Aorta (tissue), 5 donors: ENCODE measurements at regions not wholly inside any gene's neighbourhood (a gene's known extent, or its start where the extent isn't known, plus 50 kb on each side); places are given as distances from the start of the nearest gene placed in this dataset.

Experiments
- ATAC-seq: fragments of 200-7000 bp; cut with Tn5 transposase; one replicate; pipeline ENCODE4 v1.9.1; 2022; ENCODE audit warnings: moderate library complexity; ENCODE audit not compliant: low FRiP score
- DNase-seq, 2 donors: peaks; one replicate each; pipeline ENCODE4 v3.0.0-alpha.2; 2020
- H3K27ac ChIP-seq, 2 donors: one replicate each; pipeline ENCODE4 v1.5.1; 2013; ENCODE audit warnings: low read length in 2 of 2, mild to moderate bottlenecking in 2 of 2, moderate library complexity in 2 of 2, control low read depth in 1 of 2, inconsistent platforms in 1 of 2, low read depth in 1 of 2
- H3K27me3 ChIP-seq, 2 donors: one replicate each; pipeline ENCODE4 v1.6.1; 2013; ENCODE audit warnings: control low read depth in 1 of 2, low read length in 1 of 2, mild to moderate bottlenecking in 1 of 2, moderate library complexity in 1 of 2; ENCODE audit not compliant: insufficient read depth in 2 of 2, control insufficient read depth in 1 of 2
- H3K36me3 ChIP-seq, 2 donors: one replicate each; pipeline ENCODE4 v1.6.1; 2013; ENCODE audit warnings: control low read depth in 1 of 2, low read length in 1 of 2, mild to moderate bottlenecking in 1 of 2; ENCODE audit not compliant: insufficient read depth in 2 of 2, control insufficient read depth in 1 of 2
- H3K4me1 ChIP-seq, 2 donors: one replicate each; pipeline ENCODE4 v1.6.1; 2013; ENCODE audit warnings: low read length in 2 of 2, control low read depth in 1 of 2, mild to moderate bottlenecking in 1 of 2, moderate library complexity in 1 of 2; ENCODE audit not compliant: insufficient read depth in 2 of 2, control insufficient read depth in 1 of 2
- H3K4me3 ChIP-seq, 2 donors: one replicate each; pipeline ENCODE4 v1.5.1; 2013; ENCODE audit warnings: low read length in 2 of 2, control low read depth in 1 of 2, mild to moderate bottlenecking in 1 of 2
- H3K9me3 ChIP-seq: one replicate; pipeline ENCODE4 v1.6.1; 2013; ENCODE audit warnings: mild to moderate bottlenecking, low read length; ENCODE audit not compliant: control insufficient read depth
- WGBS, 2 donors: extraction: QIAGEN DNeasy Blood & Tissue Kit; methylation state at CpG; one replicate each; pipeline ENCODE4 v1.1.7; 2013; 5-methylcytosine and 5-hydroxymethylcytosine counted together
- intact Hi-C, 2 donors: fragments of 100-400 bp; cut with DNase I; formaldehyde crosslinking; loops; one replicate each; pipeline versions ENCODE4 v1.14.2 to v1.15.0; 2022
- donor health status: healthy with polysubstance abuse.
- donor health status: Bipolar disorder and iron deficiency.
- donor health status: DM: no; HTN: no; CAD: no.
- donor health status: DM: no; HTN: no; CAD: no.
- donor health status: DM: yes; HTN: yes; CAD: no.

DNA sequence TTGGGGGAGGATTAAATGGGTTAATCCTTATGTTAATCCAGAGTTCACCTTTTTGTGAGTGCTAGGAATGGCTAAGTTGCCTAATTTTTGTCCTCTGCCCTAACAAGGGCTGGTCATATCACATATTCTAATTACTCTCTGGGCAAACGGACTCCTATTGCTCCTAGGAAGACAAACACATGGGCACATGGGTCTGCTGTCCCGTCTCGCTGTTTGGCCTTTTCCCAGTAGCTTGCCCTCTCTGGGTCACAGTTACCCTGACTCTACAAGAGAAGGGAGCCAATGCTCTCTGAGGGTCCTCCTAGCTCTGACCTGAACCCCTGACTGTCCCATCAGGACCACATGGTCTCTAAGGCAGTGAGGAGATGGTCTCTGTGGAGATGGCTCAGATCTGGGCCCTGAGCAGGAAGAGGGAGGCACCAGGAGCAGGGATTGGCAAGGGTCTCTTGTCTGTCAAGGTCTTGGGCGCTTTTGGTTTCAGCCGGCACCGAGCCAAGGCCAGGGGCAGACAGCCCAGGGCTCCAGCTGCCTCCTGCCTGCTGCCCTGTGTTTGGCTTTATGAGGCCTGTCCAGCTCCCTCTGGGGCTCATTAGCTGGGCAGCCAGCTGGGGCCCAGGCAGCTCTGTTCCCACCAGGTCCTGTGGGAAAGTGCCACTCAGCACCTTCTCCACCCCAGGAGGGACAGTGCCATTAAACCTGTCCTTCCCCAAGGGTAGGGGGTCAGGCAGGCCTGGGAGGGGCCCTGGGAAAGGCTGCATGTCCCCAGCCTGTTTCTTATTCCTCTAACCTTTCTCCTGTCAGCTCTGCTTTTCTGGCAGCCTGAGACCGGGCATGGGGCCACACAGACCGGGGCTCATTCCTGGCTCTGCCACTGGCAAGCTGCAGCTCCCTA, 559.9 kb downstream of the MN1 start:
- peak; percentile 67 for ATAC-seq
- Histone ChIP-seq H3K27ac (peak overlapping the region in 1 of 2 donors; percentile 66), H3K27me3 (no peaks in the 10 kb centered on the region), H3K4me1 (peaks cover 0 to 2% of the 10 kb centered on the region in 2 donors), H3K4me3 (no peak overlapping the region), H3K36me3 (no peaks in the 10 kb centered on the region), H3K9me3 (no peaks in the 10 kb centered on the region)
- intact Hi-C loops = loop anchor here (10.0 kb wide), 3 partner anchors 93 to 347 kb away; no protein-coding TSS in a partner anchor
- DNase-seq = peak; percentile 85 to 86
- 15 to 26% methylated on average over 8 of the region's 8 CpGs for WGBS, 2 donors

DNA sequence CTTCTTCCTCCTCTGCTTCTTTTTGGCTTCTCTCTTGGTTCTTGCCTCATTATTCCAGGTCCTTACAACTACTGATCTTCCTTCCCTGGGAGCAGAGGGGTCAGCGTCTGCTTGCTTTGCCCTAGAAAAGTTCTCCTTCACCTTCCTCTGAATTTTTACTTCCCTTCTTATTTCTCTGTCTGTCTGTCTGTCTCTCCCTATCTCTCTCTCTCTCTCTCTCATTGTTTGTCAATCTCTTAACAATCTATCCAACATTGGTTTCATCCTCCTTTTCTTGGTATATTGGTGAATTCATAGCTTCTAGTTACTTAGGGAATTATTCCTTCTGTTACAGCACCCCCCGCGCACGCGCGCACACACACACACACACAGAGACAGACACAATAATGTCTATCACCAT, 559.1 kb downstream of the MN1 start:
- H3K27ac ChIP-seq = no peak overlapping the region
- H3K9me3 ChIP-seq = no peaks in the 10 kb centered on the region
- H3K4me3 ChIP-seq = no peak overlapping the region
- ATAC-seq (no peak), DNase-seq (no peak)
- WGBS, 2 donors = 56 to 95% methylated on average over 6 of the region's 6 CpGs
- intact Hi-C loops = loop anchor here (10.0 kb wide), 3 partner anchors 92 to 348 kb away; no protein-coding TSS in a partner anchor
- H3K27me3 ChIP-seq = no peaks in the 10 kb centered on the region
- peaks cover 0 to 2% of the 10 kb centered on the region in 2 donors for H3K4me1 ChIP-seq
- no peaks in the 10 kb centered on the region for H3K36me3 ChIP-seq

DNA sequence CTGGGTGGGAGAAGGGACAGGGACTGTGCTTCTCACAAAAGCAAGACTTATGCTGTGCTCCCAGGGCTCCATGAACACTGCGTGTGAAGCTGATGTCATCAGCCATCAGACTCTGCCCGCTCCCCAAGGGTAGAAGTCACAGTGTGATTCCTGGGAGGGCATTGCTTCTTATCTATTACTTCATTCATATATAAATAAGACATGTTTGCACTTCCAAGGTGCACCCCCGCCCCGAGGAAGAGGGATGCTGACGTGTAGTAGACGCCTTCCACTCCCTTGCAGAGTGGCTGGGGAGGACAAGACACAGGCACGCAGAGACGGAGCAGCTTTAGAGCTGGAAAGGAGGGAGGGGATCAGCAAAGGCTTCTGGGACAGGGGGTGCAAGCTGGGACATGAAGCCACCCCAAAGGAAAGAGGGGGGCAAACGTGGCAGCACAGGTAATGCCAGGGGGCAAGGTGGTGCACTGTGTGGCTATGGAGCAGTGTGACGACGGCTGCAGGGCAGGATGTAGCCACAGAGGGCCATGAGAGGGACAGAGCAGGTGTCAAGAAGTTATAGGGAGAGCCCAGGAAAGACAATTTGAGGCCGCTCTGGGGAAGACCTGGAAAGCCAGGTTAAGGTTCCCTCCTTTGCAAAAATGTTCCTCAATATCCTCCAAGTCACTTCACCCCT, 558.5 kb downstream of the MN1 start:
- Histone ChIP-seq H3K27ac (no peak overlapping the region), H3K36me3 (no peaks in the 10 kb centered on the region), H3K4me1 (peaks cover 0 to 2% of the 10 kb centered on the region in 2 donors), H3K27me3 (no peaks in the 10 kb centered on the region), H3K4me3 (no peak overlapping the region), H3K9me3 (no peaks in the 10 kb centered on the region)
- 90 to 93% methylated on average over 12 of the region's 12 CpGs for WGBS, 2 donors
- DNase-seq = no peak
- no peak for ATAC-seq
- intact Hi-C loops = loop anchor here (10.0 kb wide), 3 partner anchors 92 to 348 kb away; no protein-coding TSS in a partner anchor

DNA sequence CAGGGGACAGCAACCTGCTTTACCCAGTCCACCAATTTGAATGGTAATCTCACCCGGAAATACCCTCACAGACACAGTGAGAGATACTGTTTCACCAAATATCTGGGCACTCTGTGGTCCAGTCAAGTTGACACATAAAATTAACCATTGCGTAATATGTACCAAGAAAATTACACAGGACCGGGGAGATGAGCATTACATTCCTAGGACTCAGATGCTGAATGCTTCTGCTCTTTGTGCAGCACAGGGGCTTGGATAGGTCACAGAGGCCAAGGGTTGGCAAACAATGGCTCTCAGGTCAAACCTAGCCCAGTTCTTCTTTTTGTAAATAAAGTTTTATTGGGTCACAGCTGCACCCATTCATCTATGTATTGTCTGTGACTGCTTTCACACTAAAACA, 557.2 kb downstream of the MN1 start:
- no peak for DNase-seq
- H3K36me3 ChIP-seq = no peaks in the 10 kb centered on the region
- 97 to 99% methylated on average over 3 of the region's 3 CpGs for WGBS, 2 donors
- intact Hi-C loops = loop anchor here (10.0 kb wide), 3 partner anchors 90 to 350 kb away; no protein-coding TSS in a partner anchor
- no peak for ATAC-seq
- peaks cover 0 to 2% of the 10 kb centered on the region in 2 donors for H3K4me1 ChIP-seq
- H3K27me3 ChIP-seq = no peaks in the 10 kb centered on the region
- no peak overlapping the region for H3K4me3 ChIP-seq
- no peaks in the 10 kb centered on the region for H3K9me3 ChIP-seq
- H3K27ac ChIP-seq = no peak overlapping the region

DNA sequence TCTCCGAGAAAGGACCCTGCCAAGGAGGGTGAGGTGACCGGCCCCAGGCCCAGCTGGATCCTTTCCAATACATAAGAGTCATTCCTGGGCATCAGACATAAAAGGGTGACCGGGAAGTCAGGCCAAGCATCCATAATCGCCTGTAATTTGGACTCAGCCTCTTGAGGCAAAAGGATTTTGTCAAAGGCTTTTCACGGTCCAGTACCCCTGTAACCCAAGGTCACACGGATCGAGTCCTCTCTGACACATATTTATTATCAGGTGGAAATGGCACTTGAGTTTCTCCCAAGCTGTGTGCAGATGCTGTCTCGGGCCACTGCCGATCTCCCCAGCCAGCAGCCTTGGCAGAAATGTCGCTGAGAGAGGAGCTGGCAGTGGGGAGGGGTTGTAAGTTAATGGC, 556.5 kb downstream of the MN1 start:
- H3K9me3 ChIP-seq = no peaks in the 10 kb centered on the region
- H3K4me1 ChIP-seq = peaks cover 0 to 2% of the 10 kb centered on the region in 2 donors
- no peaks in the 10 kb centered on the region for H3K36me3 ChIP-seq
- no peaks in the 10 kb centered on the region for H3K27me3 ChIP-seq
- H3K4me3 ChIP-seq = no peak overlapping the region
- DNase-seq (no peak), ATAC-seq (no peak)
- 11 to 13% methylated on average over 10 of the region's 10 CpGs for WGBS, 2 donors
- no peak overlapping the region for H3K27ac ChIP-seq
- intact Hi-C loops = loop anchor here (10.0 kb wide), 3 partner anchors 90 to 350 kb away; no protein-coding TSS in a partner anchor

DNA sequence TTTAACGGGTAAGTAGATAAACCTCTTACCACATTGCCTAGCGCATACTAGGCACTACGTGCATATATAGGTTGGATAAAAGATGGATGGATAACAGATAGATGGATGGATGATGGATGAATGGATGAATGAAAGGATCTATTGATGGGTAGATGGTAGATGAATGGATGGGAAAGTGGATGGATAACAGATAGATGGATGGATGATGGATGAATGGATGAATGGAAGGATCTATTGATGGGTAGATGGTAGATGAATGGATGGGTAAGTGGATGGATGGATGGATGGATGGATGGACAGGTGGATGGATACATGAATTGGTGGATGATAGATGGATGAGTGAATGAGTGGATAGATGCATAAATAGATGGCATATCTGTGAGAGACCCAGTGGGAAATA, 555.0 kb downstream of the MN1 start:
- Histone ChIP-seq H3K27ac (no peak overlapping the region), H3K36me3 (no peaks in the 10 kb centered on the region), H3K4me1 (no peaks in the 10 kb centered on the region), H3K9me3 (no peaks in the 10 kb centered on the region), H3K4me3 (no peak overlapping the region), H3K27me3 (no peaks in the 10 kb centered on the region)
- no peak for DNase-seq
- ATAC-seq = no peak
- intact Hi-C loops = loop anchor here (10.0 kb wide), 3 partner anchors 88 to 352 kb away; no protein-coding TSS in a partner anchor
- 96 to 98% methylated on average over 3 of the region's 3 CpGs for WGBS, 2 donors

DNA sequence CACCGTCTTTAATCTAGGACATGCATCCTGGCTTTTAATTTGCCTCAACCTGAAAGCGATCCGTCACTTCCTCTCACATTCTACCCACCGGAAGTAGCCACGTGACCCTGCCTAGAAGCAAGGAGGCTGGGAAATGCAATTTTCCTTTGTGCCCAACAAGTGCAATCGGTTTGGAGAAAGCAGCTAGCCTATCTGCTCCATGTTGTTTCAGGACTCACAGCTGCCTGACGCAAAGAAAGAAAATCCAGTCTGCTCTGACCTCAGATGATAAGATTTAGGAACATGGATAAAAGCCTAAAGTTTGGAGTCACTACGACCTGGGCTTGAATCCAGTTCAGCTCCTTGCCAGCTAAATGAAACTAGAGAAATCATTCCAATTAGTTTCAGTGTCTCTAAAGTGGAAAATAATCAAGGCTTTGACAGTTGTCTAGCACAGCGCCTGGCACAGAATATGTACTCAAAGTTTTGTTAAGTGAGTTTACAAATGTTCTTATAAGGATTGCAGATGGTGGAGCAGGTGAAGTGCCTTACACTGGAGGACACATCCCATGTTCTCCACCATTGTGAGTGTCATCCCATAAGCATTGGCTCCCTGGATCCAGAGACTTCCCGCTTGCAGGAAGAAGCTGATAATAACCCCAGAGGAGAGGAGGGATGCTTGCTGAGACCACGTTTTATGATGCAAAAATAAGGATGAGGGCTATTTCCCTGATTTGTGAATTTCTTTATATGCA, 553.7 kb downstream of the MN1 start:
- no peaks in the 10 kb centered on the region for H3K27me3 ChIP-seq
- no peaks in the 10 kb centered on the region for H3K9me3 ChIP-seq
- intact Hi-C loops = loop anchor here (10.0 kb wide), 3 partner anchors 87 to 353 kb away; no protein-coding TSS in a partner anchor
- H3K4me3 ChIP-seq = no peak overlapping the region
- H3K4me1 ChIP-seq = no peaks in the 10 kb centered on the region
- H3K36me3 ChIP-seq = no peaks in the 10 kb centered on the region
- DNase-seq = no peak
- peak; percentile 70 for ATAC-seq
- H3K27ac ChIP-seq = peak overlapping the region in 1 of 2 donors; percentile 18
- WGBS, 2 donors = 16 to 23% methylated on average over 11 of the region's 11 CpGs

DNA sequence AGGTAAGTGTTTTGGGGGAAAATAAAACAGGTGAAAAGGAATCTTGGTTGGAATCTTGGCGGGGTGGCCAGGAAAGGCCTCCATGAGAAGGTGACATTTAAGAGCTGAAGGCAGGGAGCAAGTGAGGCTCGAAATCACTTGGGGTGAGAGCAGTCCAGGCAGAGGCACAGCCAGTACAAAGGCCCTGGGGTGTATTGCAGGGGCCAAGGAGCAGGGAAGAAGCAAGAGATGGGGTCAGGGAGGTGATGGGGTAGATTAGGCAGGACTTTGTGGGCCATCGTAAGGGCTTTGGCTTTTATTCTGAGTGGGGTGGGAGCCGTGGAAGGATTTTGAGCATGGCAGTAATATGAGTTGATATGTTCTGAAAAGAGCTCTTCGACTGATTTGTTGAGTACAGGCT, 551.1 kb downstream of the MN1 start:
- Histone ChIP-seq H3K27ac (no peak overlapping the region), H3K36me3 (no peaks in the 10 kb centered on the region), H3K4me3 (no peak overlapping the region), H3K9me3 (no peaks in the 10 kb centered on the region), H3K4me1 (no peaks in the 10 kb centered on the region), H3K27me3 (no peaks in the 10 kb centered on the region)
- 78 to 97% methylated on average over 5 of the region's 5 CpGs for WGBS, 2 donors
- intact Hi-C loops = no loop called here
- DNase-seq (no peak), ATAC-seq (no peak)
